WTC11 (cell line): ENCODE measurements at regions not wholly inside any gene's neighbourhood (a gene's known extent, or its start where the extent isn't known, plus 50 kb on each side); places are given as distances from the start of the nearest gene placed in this dataset.

Experiments used
- ATF1 ChIP-seq: sonication (generic); formaldehyde crosslinking; IDR thresholded peaks from 2 replicates; pipeline ENCODE4 v1.8.1; 2023; ENCODE audit warnings: mild to moderate bottlenecking, moderate library complexity, missing genetic modification reagents
- CTCF ChIP-seq: fragments of 200-600 bp; IDR thresholded peaks from 2 replicates; pipeline ENCODE4 v1.8.0; 2022; ENCODE audit warnings: antibody characterized with exemption
- EMX1 ChIP-seq: fragments of 250-450 bp; sonication (Bioruptor Pico); IDR thresholded peaks from 2 replicates; pipeline ENCODE4 v1.8.0; 2021; ENCODE audit warnings: mild to moderate bottlenecking
- ETV6 ChIP-seq: sonication (generic); formaldehyde crosslinking; IDR thresholded peaks from 2 replicates; pipeline ENCODE4 v1.8.1; 2022; ENCODE audit warnings: mild to moderate bottlenecking, missing genetic modification reagents
- NR3C1 ChIP-seq: sonication (generic); formaldehyde crosslinking; conservative IDR thresholded peaks from 2 replicates; pipeline ENCODE4 v1.8.1; 2023; ENCODE audit warnings: low read depth, mild to moderate bottlenecking, missing genetic modification reagents

- TF ChIP-seq NR3C1 (CRISPR knock-in tag) (no peak), CTCF (no peak), ETV6 (CRISPR knock-in tag) (no peak), EMX1 (CRISPR knock-in tag) (no peak), ATF1 (CRISPR knock-in tag) (no peak)
These were observed 965.0 kb upstream of the SPRY2 start for GRCh38 chr13:81305928-81306327.
